ENCODE measurements at regions not wholly inside any gene's neighbourhood (a gene's known extent, or its start where the extent isn't known, plus 50 kb on each side); places are given as distances from the start of the nearest gene placed in this dataset.

DNA sequence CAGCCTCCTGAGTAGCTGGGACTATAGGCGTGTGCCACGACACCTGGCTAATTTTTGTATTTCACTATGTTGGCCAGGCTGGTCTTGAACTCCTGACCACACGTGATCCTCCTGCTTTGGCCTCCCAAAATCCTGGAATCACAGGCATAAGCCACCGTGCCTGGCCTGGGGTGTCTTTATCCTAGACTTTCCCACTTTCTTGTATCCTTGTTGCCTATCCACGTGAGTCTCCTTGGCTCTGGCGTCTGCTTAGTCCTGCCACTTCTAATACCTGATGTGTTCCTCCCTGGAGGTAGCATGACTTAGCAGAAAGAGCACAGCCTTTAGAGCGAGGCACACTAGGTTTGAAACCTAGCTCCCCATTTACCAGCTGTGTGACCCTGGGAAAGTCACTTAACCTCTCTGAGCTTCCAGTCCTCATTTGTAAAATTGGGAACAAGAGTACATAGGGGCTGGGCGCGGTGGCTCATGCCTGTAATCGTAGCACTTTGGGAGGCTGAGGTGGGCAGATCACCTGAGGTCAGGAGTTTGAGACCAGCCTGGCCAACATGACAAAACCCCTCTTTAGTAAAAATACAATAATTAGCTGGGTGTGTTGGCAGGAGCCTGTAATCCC, 344.6 kb downstream of the TYW1 start:
- TF ChIP-seq, protein P1, sequence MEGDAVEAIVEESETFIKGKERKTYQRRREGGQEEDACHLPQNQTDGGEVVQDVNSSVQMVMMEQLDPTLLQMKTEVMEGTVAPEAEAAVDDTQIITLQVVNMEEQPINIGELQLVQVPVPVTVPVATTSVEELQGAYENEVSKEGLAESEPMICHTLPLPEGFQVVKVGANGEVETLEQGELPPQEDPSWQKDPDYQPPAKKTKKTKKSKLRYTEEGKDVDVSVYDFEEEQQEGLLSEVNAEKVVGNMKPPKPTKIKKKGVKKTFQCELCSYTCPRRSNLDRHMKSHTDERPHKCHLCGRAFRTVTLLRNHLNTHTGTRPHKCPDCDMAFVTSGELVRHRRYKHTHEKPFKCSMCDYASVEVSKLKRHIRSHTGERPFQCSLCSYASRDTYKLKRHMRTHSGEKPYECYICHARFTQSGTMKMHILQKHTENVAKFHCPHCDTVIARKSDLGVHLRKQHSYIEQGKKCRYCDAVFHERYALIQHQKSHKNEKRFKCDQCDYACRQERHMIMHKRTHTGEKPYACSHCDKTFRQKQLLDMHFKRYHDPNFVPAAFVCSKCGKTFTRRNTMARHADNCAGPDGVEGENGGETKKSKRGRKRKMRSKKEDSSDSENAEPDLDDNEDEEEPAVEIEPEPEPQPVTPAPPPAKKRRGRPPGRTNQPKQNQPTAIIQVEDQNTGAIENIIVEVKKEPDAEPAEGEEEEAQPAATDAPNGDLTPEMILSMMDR (IDR thresholded peaks at IDR 0.05): no peak
- TF ChIP-seq POLR2A (IDR thresholded peaks at IDR 0.05): no peak

All from ovary (tissue), 3 donors.